HG03469 (cell line): ENCODE measurements at regions not wholly inside any gene's neighbourhood (a gene's known extent, or its start where the extent isn't known, plus 50 kb on each side); places are given as distances from the start of the nearest gene placed in this dataset.

ENCODE experiments used
- ATAC-seq: cut with Tn5 transposase; IDR thresholded peaks from one replicate; pipeline ENCODE4 v1.9.1; 2021; ENCODE audit warnings: mild to moderate bottlenecking, moderate library complexity, moderate number of reproducible peaks; ENCODE audit not compliant: unreplicated experiment

GRCh38 chr3:111244760-111245159 is 173.1 kb downstream of the NECTIN3 start:
- no peak for ATAC-seq

DNA sequence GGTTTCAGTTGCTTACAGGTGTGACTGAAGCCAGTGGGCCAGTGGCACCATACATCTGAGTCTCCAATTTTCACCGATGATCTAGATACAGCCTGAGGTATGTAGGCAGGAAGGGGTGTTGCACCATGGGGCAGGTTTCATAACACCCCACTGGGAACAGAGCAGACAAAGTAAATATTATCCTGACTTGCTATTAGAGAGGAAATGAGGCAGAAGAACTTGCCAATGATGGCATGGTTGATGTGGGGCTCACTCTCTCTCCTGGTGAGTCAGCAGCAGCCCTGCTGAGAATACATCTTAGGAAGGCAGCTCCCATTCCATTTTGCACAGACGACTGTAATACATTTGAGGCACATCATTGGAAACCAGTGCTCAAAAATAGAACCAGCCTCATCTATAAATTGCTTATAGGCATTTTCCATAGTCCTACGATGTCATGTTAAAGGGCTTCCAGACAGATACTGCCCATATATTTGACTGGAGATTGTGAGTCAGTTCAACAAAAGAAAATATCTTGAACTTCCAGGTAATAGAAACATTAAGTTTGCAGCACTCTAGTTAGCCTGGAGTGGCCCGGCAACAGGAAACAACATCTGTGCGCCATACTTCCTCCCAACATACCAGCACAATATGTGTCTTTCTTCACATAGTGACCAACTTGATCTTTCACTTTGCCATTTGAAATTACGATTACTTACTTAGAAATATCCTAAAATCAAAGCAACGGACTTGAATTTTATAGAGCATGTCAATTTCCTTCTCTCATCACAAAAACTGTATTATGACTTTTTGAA is 175.5 kb downstream of the NECTIN3 start:
- no peak for ATAC-seq

DNA sequence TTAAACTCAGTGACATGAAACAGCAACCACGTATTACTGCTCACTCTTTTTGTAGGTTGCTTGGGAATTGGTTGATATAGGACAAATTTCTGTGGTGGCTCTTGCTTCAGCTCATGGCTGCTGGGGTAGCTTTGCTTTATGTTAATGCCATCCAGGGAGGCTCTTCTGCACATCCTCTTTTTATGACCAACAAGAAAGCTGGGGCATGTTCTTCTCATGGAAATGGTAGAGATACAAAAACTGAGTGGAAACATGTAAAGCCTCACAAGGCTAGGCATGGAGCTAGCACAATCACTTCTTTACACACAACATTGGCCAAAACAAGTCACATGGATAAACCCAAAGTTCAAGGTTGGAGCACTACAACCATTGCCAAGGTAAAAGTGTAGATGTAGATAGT is 176.8 kb downstream of the NECTIN3 start:
- no peak for ATAC-seq

DNA sequence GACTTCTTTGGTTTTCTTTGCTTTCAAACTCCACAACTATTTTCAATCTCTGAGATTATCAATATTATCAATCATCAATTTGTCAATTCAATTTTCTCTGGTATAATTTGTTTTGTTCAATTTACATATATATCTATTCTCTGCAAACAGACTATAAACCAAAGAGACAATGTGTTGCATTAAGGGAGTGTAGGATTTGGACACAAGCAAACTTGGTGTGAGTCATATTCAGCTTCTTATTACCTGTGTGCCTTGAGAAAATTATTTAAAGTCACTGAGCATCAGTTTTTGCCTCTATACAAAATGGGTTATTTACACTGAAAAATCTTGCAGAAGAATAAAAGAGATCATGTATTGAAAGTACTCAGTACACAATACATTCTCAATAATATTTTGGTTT is 177.8 kb downstream of the NECTIN3 start:
- no peak for ATAC-seq

DNA sequence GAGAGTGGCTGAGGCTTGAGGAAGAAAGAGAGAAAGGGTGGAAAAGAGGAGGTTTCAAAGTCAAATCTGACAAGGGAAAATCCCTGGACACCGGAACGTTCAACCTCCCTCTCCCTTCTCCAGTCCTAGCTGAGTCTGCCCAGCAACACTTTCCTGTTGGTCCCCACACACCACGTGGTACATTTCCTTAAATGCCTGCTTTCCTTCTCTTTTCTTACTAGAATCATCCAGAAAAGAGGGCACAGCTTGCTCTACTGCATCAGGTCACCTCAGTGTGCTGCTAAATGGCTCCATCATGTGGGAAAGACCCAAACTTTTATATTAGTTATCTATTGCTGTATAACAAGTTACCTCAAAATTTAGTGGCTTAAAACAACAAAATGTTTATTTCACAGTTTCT is 181.2 kb downstream of the NECTIN3 start:
- ATAC-seq = no peak

- no peak for ATAC-seq
These were observed 182.1 kb downstream of the NECTIN3 start for GRCh38 chr3:111253733-111254132.

GRCh38 chr3:111260878-111261277 is 189.3 kb downstream of the NECTIN3 start:
- peak; percentile 90 for ATAC-seq

- ATAC-seq = no peak
These were observed 198.2 kb downstream of the NECTIN3 start for GRCh38 chr3:111269777-111270176.

DNA sequence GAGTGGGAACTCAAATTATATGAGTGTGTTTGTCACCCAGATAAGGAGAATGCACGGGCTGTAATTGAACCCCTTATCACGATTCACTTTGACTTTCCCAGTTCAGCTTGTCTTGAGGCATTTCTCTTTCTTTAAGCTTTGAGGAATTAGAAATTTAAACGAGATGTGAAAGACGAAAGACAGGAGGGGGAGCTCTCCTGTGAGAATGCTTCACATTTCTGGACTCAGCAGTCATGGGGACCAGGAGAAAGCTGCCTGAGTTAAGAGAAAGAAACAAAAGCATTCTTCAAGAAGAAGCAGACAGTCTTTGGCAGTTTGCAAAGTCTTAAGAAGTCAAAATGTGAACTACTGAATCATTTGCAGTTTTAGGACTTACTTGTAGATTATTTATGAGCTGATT is 205.6 kb downstream of the NECTIN3 start:
- no peak for ATAC-seq

GRCh38 chr3:111278959-111279358 is 207.3 kb downstream of the NECTIN3 start:
- ATAC-seq = no peak

DNA sequence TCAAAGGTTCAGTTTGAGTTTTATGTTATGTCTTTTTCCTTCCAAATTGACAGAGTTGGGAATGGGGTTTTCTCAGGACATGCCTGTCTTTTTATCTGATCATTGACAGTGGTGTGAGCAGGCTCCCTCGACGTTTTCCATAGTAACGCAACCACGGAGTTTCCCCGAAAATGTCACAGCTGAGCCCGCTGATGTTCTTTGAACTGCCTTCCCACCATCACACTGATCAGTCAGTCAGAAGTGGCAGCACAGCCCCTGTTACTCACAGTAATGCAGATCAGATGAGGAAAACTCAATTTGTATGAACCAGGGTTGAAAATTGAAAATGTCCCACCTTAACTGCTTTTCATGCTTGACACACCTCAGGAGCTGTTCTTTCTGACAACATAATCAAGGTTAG is 210.4 kb downstream of the NECTIN3 start:
- ATAC-seq = no peak

DNA sequence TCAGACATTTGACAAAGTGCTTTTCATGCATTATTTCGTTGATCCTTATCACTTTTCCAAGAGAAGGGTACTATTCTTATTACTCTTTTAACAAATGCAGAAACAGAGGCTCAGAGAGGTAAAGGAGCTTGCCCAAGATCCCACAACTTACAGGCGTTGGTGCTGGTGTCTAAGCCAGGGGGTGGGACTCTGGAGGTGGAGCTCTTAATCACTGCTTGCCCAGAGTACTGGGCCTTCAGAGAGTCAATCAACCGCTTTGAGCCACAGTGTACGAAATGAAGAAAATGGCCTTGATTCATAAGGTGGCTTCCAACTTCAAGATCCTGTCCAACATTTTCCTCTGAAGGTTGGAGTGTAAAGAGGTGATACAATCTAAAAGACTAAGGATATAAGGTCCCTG is 211.5 kb downstream of the NECTIN3 start:
- no peak for ATAC-seq

GRCh38 chr3:111284503-111285183 is 213.0 kb downstream of the NECTIN3 start:
- ATAC-seq = no peak

DNA sequence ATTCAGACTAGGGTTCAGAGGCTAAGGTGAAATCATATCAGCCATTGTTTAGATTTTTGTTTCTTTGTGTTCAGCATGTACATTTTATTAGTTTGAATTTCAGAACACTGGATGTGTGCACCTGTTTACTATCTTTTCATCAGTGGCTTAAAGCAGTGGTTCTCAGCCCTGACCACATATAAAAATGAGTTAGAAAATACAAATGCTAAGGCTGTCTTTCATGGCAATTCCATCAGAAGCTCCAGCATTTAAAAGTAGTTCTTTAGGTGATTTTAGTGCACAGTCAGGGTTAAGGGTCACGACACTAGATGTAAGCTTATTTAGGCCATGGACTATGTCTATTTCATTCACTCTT is 213.5 kb downstream of the NECTIN3 start:
- ATAC-seq = no peak

GRCh38 chr3:111285694-111286093 is 214.1 kb downstream of the NECTIN3 start:
- ATAC-seq = no peak

DNA sequence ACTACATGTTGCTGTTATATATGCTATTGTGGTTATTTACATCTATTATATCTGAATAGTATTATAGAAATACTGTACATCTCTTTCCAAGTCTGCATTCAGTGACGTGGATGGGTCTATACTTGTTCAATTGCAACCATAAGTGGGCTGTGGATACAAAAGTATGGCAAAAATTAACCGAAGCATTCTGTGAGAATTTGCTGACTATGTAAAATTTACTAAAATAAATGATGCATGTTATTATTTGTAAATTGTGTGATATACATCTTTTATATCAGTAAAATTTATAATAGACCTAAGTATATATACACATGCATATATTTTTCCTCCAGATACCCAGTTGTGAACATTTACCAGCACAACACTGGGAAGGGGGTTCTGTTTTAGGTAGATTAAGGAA is 215.1 kb downstream of the NECTIN3 start:
- ATAC-seq = no peak

- ATAC-seq = no peak
These were observed 220.5 kb downstream of the NECTIN3 start for GRCh38 chr3:111292117-111292516.

- no peak for ATAC-seq
These were observed 227.6 kb downstream of the NECTIN3 start for GRCh38 chr3:111299192-111299615.

GRCh38 chr3:111301238-111301798 is 229.7 kb downstream of the NECTIN3 start:
- ATAC-seq = no peak

- no peak for ATAC-seq
These were observed 230.4 kb downstream of the NECTIN3 start for GRCh38 chr3:111302063-111302462.

DNA sequence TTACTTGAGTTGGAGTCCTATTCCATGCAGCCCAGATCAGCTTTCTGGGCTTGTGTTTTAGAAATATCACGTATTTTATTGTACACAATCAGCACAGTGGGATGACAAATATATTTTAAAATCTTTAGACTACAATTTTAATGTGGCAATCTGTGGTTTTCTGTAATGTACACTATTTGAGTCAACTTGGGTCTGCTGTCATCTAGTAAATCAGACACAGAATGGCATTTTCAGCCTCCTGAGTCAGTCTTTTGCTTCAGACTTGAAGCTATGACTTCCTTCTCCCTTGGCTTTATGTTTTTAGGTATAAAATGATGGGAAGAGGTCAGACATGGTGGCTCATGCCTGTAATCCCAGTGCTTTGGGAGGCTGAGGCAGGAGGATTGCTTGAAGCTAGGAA is 232.1 kb downstream of the NECTIN3 start:
- no peak for ATAC-seq

DNA sequence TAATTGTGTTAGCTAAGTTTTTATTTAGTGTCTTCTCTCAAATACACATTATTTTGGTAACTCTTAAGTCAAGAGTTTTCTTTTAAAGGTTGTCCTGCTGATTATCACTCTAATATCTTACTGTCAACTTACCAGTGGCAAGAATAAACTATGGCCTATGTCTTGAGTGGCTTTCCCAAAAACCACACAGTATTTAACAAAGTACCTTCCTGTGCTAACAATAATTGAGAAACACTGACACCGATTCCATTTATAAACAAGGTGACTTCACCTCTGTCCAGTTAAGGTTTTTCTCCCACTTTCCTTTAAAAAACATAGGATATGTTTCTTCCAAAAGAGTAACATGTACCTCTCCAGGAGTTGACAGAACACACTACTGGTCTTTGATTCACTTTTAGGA is 234.3 kb upstream of the CD96 start:
- no peak for ATAC-seq
